ENCODE measurements at regions not wholly inside any gene's neighbourhood (a gene's known extent, or its start where the extent isn't known, plus 50 kb on each side); places are given as distances from the start of the nearest gene placed in this dataset.
A peak's percentile ranks its signal among the peaks of the same experiment; 100 is the strongest.
"Not testable (repeated sequence)": the region's sequence is repeated elsewhere in the genome, so short reads cannot be mapped to it uniquely, and the experiment has no call there.

DNA sequence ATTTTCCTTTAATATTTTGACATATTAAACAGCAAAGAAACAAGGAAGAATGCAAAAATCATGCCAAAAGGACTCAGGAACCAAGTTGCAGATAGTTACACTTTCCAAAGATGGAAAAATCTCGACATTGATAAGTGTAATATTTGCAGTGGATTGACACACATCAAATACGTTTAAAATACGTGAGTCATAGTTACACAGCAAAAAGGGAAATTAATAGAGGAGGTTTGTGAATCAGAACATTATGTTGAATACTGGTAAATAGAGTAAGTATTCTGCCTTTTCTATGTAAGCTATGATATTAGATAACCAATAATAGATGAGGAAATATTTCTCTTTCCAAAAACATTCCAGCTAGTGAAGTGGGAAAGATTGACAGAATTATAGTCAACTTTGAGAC lies 1761.3 kb upstream of the IGFBP7 start:
- DNase-seq, result no peak

GRCh38 chr4:58849026-58849425 lies 1738.8 kb upstream of the IGFBP7 start:
- no peak for DNase-seq

DNA sequence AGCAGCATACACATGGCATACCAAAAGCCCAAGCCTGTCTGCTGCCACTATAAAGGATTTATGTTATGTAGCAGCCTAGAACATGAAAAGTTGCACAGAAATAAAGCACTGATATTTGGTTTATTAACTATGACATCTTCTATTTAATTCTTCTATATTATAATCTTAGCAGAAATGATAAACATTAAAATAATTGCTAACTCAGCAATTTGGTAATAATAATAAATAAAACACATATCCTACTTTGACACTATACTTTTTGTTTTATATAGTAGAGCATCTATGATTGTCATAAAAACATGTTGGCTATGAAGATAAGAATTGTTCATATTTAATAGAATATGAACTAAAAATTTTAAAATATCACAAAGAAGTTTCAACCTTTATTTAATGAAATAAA lies 1733.3 kb upstream of the IGFBP7 start:
- DNase-seq, result no peak

DNA sequence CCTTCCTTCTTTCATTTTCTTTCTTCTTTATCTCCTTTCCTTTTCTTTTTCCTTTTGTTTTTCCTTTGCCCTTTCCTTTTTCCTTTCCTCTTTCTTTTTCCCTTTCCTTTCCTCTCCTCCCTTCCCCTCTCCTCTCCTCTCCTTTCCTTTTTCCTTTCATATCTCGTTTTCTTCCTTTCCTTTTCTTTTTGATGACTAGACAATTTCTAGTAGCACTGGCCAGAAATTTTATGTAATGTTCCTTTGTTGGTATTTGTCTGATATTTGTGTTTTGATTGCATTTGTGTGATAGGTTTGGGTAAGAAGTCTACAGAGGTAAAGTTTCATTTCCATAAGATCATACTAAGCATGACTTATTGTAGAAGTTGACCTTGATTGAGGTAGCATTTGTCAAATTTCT lies 1722.9 kb upstream of the IGFBP7 start:
- DNase-seq, result no peak

- no peak for DNase-seq
Measured at GRCh38 chr4:58825278-58825677, 1715.1 kb upstream of the IGFBP7 start.

DNA sequence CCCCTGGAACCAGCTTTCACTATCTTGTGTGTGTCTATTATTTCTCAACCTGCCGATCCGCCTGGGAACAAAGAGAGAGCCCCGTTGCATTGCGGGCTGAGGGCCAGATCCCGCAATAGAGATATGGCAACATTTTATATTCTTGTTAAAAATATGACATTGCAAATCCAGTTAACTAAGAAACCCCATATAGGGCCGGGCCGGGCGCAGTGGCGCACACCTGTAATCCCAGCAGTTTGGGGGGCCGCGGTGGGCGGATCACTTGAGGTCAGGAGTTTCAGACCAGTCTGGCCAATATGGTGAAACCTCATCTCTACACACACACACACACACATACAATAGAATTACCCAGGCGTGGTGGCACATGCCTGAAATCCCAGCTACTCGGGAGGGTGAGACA lies 1708.4 kb upstream of the IGFBP7 start:
- DNase-seq, result not testable (repeated sequence)

DNA sequence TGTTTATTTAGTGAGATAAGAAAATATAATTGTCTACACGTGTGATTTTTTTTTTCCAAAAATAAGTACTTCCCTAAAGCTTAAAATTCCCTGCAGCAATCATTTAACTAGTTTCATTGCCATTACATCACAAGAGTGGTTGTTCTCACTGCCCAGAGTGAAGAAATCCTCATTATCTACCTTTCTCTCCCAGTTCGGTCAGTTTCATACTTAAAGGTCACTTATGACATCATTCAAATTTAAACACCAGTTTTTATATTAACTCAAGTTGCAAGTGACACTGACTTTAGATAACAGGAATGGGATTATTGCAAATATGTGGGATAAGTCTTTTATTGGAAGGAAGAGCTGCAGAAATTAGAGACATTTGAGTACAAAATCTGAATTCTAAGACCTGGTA lies 1699.8 kb upstream of the IGFBP7 start:
- no peak for DNase-seq

- no peak for DNase-seq
Measured at GRCh38 chr4:58809366-58809765, 1699.2 kb upstream of the IGFBP7 start.

DNA sequence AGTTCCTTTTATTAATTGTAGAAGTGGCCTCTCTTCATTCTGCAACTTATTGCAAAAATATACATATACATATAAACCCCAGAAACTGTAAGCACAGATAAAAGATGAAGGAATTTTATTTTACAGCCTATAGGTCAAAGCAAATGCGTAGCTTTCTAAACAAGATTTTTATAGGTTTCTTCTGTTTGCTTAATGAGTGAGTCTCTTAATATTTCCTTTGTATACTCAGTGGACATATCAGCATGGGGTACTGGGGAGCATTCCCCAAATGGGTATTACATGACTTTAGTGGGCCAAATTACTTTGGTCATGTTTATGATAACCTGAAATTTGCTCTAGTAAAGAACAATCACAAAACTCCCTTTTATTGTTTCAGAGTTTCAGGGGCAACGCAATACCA lies 1698.6 kb upstream of the IGFBP7 start:
- no peak for DNase-seq

DNA sequence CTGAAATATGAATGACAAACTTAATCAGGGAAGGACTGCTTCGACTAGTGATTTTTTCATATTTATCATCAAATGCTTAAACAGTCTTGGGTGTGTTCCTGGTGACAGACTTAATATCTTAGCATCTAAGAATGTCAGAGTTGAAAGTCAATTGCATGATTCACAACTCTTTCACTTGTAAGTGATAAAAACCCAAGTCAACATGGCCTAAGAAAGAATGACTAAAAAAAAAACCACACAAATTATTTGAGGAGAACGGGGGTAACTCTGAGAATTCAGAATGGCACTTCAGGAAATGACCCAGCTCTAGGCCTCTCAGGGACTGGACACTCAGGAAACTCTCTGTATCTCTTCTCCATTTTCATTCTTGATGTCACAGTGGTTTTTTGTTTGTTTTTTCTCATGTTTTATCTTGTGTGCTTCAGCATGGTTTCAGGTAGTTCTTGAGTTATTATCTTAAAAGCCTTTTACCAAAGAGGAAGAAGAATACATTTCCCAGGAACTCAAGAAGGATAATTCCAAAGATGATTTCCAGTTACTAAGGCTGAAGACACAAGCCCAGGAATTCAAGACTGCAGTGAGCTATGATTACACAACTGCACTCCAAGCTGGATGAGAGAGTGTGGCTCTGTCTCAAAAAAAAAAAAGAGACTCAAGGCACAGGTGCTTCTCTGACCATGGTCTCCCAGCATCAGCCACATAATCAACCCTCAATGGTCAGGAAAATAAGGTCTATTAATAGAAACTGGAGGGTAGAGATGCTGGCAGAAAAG lies 1697.8 kb upstream of the IGFBP7 start:
- DNase-seq, result no peak

DNA sequence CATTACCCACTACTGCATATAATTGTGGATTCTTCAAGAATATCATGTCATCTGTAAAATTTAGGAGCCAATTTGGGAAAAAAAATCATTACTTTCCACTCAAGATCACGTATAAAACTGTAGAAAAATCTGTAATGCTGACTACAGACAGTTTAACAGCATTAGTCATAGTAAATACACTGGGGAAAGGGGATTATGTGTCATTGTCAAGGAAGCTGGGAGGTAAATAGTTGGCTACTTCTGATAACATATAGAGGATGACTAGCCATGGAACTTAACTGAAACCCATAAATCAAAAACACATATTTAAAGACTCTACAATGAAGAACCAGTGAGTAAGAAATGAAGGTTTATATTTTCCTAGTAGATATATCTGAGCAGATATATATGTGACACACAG lies 1666.4 kb upstream of the IGFBP7 start:
- DNase-seq, result no peak

- no peak for DNase-seq
Measured at GRCh38 chr4:58767598-58767997, 1657.4 kb upstream of the IGFBP7 start.

GRCh38 chr4:58766763-58767162 lies 1656.6 kb upstream of the IGFBP7 start:
- DNase-seq, result no peak

- DNase-seq, result no peak
Measured at GRCh38 chr4:58761563-58761962, 1651.4 kb upstream of the IGFBP7 start.

DNA sequence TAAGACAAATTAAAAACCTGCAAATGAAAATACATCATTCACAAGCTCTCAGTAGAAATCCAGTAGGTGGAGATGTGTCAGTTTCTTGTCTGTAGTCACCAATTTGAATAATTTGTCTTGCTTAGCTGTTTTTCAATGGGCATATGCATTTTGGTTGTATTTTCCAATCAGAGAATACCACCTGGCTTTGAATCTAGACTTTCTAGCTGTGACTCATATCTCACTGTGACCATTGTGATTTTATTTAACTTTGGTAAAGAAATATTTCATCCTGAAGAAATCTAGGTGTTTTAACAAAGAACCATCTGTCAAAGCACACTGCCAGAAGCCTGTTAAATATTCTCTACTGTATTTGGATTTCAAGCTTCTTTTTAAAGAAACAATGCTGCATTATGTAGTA lies 1650.6 kb upstream of the IGFBP7 start:
- no peak for DNase-seq

DNA sequence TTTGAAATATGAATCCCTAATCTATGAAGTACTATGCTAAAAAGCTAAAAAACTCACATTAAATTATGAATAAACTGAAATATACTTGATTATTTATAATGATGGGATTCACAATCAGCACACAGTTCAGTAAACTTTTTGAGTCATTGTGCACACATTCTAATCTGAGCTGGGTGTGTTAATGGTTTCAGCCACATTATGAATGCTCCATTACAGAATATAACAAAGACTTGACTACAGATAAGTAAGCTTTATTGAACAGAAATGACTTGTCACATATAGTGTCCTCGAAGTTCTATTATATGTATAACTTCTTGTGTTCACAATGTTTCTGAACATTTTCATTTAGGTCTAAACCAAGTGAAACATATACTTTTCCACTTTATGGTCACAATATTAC lies 1649.9 kb upstream of the IGFBP7 start:
- DNase-seq, result no peak

GRCh38 chr4:58749206-58749605 lies 1639.0 kb upstream of the IGFBP7 start:
- no peak for DNase-seq

DNA sequence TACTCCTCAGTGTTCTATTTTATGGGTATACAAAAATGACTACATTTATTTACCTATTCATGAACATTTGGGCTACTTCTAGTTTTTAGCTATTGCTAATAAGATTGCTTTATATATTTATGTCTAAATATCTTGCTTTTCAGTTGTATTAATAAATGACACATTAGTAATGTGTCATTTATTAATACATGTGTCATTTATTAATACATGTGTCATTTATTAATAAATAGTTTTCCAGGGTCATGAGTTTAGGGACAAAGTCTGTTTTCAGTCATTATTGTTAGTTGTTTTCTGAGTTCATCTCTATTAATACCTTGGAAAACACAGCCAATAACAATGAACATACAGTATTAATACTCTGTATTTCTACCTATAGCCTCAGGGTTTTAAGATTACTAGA lies 1630.7 kb upstream of the IGFBP7 start:
- DNase-seq, result no peak

GRCh38 chr4:58739275-58739674 lies 1629.1 kb upstream of the IGFBP7 start:
- no peak for DNase-seq

- no peak for DNase-seq
Measured at GRCh38 chr4:58738375-58738774, 1628.2 kb upstream of the IGFBP7 start.

DNA sequence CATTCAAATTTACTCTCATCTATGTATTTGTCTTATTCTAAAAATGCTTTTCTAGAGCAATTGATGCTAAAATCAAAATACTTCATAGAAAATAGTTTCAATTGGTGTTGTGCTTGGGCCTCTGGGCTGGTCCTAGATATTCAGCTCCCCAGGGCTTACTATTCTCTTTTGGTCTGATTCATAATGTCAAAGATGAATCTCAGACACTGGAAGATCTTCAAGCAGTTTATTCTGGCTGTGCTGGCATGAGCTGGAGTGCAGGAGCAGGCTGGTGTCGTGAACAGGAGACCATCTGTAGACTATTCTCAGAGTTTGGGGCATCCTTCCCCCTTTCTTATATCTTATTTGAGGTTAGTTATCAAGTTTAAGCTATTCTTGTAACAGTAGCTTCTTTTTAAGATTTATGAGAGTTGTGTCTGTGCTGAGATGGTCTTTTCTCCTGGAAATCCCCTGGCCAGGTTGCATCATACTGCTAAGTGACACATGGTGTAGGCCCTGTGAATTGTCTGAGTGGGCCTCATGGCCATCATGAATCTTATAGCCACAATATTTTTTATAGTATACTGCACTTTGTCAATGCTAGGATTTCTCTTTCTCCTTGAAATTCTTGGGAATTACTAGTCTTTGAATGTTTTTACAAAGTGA lies 1624.0 kb upstream of the IGFBP7 start:
- peak; percentile 4 for DNase-seq

DNA sequence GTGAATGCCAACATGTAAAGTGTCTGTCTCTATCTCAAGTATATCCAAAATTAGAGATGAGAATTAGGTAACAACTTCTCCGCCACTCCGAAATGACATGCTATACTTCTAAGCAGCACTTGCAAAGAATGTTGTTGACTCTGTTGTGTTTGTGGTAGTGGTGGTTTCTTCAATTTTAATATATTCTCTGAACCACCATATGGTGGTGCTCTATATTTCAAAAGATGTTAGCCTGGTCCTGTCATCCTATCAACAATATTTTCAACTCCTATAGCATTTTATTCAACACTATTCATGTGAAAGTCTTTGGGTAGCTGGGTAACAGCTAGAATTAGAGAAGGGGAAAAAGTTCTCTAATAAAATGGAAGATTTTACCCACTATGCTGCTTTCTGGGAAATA lies 1622.8 kb upstream of the IGFBP7 start:
- DNase-seq, result peak; percentile 3

GRCh38 chr4:58723954-58724353 lies 1613.8 kb upstream of the IGFBP7 start:
- DNase-seq, result no peak

- no peak for DNase-seq
Measured at GRCh38 chr4:58711039-58711438, 1600.9 kb upstream of the IGFBP7 start.

DNA sequence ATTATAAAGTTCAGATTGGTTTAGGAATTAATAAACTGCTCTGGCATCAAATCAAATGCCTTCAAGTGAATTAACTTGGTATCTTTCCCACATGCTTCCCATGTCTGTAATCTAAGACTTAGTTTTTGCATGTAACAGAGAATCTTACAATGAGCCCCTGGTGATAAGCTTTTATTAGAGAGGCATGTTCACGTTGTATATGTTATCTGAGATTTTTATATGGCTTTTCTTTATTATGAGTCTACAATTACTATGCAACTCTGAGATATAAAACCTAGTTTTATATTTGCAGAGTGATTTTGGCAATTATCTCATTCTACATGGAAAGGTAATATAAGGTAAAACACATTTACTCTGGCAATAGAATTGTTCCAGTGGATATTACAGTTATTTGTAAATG lies 1578.4 kb upstream of the IGFBP7 start:
- no peak for DNase-seq
